BE2C (cell line): ENCODE measurements at regions not wholly inside any gene's neighbourhood (a gene's known extent, or its start where the extent isn't known, plus 50 kb on each side); places are given as distances from the start of the nearest gene placed in this dataset.
"Not testable (repeated sequence)": the region's sequence is repeated elsewhere in the genome, so short reads cannot be mapped to it uniquely, and the experiment has no call there.

ENCODE experiments used
- DNase-seq: peaks from one replicate; pipeline ENCODE4 v3.0.0-alpha.2; 2020
- H3K27me3 ChIP-seq: fragments of 250-450 bp; sonication (Bioruptor Pico); 2 replicates; pipeline ENCODE4 v1.5.1; 2020; ENCODE audit warnings: mild to moderate bottlenecking
- H3K36me3 ChIP-seq: fragments of 250-450 bp; sonication (Bioruptor Pico); 2 replicates; pipeline ENCODE4 v1.5.1; 2020; ENCODE audit warnings: mild to moderate bottlenecking
- H3K4me1 ChIP-seq: fragments of 250-450 bp; sonication (Bioruptor Pico); 2 replicates; pipeline ENCODE4 v1.5.1; 2020
- H3K4me3 ChIP-seq: 2 replicates; pipeline ENCODE4 v1.5.1; 2011; ENCODE audit warnings: low read depth, low read length
- H3K9me3 ChIP-seq: fragments of 250-450 bp; sonication (Bioruptor Pico); 2 replicates; pipeline ENCODE4 v1.5.1; 2020
- TF ChIP-seq, protein P1 (sequence below): IDR thresholded peaks from 2 replicates; pipeline ENCODE4 v1.5.1; 2012; ENCODE audit warnings: mild to moderate bottlenecking, low read depth, low read length

- Histone ChIP-seq H3K36me3 (no peaks in the 10 kb centered on the region), H3K27me3 (no peaks in the 10 kb centered on the region), H3K9me3 (no peaks in the 10 kb centered on the region), H3K4me1 (peaks cover 12% of the 10 kb centered on the region), H3K4me3 (no peak overlapping the region)
- no peak for DNase-seq
- TF ChIP-seq, protein P1, sequence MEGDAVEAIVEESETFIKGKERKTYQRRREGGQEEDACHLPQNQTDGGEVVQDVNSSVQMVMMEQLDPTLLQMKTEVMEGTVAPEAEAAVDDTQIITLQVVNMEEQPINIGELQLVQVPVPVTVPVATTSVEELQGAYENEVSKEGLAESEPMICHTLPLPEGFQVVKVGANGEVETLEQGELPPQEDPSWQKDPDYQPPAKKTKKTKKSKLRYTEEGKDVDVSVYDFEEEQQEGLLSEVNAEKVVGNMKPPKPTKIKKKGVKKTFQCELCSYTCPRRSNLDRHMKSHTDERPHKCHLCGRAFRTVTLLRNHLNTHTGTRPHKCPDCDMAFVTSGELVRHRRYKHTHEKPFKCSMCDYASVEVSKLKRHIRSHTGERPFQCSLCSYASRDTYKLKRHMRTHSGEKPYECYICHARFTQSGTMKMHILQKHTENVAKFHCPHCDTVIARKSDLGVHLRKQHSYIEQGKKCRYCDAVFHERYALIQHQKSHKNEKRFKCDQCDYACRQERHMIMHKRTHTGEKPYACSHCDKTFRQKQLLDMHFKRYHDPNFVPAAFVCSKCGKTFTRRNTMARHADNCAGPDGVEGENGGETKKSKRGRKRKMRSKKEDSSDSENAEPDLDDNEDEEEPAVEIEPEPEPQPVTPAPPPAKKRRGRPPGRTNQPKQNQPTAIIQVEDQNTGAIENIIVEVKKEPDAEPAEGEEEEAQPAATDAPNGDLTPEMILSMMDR, result no peak
Measured at GRCh38 chr12:107511292-107511691, 174.3 kb upstream of the PWP1 start.

DNA sequence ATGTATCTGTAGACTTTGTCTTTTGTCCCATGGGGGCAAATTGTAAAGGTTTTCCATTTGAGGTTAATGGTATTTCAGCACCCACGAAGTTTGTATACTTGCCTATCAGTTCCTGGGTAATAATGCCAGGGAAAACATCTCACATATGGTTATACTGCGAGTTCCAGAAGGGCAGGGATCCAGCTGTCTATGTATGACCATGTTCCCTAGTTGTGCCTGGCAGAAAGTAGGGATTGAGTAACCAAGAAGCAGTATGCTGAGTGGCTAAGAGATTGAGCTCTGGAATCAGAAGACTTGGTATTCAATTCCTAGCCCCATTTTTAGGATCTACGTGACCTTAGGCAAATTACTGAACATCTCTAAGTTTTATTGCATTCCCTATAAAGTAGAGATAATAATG is 173.2 kb upstream of the PWP1 start:
- H3K4me3 ChIP-seq, result no peak overlapping the region
- TF ChIP-seq, protein P1, result no peak
- no peak for DNase-seq
- no peaks in the 10 kb centered on the region for H3K9me3 ChIP-seq
- H3K4me1 ChIP-seq, result peaks cover 12% of the 10 kb centered on the region
- no peaks in the 10 kb centered on the region for H3K36me3 ChIP-seq
- H3K27me3 ChIP-seq, result no peaks in the 10 kb centered on the region

- no peaks in the 10 kb centered on the region for H3K27me3 ChIP-seq
- H3K4me1 ChIP-seq, result peaks cover 12% of the 10 kb centered on the region
- H3K4me3 ChIP-seq, result no peak overlapping the region
- TF ChIP-seq, protein P1, result no peak
- no peaks in the 10 kb centered on the region for H3K9me3 ChIP-seq
- no peaks in the 10 kb centered on the region for H3K36me3 ChIP-seq
- DNase-seq, result no peak
Measured at GRCh38 chr12:107513184-107513583, 172.4 kb upstream of the PWP1 start.

GRCh38 chr12:107513636-107514400 is 171.8 kb upstream of the PWP1 start:
- Histone ChIP-seq H3K4me3 (no peak overlapping the region), H3K36me3 (no peaks in the 10 kb centered on the region), H3K27me3 (no peaks in the 10 kb centered on the region), H3K9me3 (no peaks in the 10 kb centered on the region), H3K4me1 (peaks cover 12% of the 10 kb centered on the region)
- no peak for DNase-seq
- TF ChIP-seq, protein P1, result no peak

DNA sequence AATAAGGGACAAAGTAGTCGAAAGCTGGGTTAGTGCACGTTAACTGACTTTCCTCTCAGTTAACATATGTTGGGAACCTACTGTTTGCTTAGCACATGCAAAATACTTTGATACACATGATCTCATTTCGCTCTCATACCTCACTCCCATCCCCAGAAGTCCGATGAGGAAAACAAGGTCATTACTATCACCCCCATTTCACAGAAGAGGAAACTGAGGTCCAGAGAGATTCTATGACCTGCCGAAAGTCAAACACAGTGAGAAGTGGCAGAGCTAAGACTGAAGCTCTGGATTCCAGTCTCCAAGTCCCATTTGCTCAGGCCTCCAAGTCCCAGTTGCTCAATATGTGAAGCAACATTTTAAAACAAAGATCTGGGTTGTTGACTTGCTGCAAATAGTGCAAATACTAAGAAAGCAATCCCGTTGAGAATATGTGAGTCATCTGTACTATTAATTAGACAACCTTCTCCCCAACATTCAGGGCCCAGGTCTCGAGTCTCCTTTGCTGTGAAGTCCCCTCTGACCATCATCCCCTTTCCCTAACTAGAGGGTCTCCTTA is 170.6 kb upstream of the PWP1 start:
- Histone ChIP-seq H3K27me3 (no peaks in the 10 kb centered on the region; the same call in 1 of the 2 replicates), H3K36me3 (no peaks in the 10 kb centered on the region), H3K9me3 (no peaks in the 10 kb centered on the region), H3K4me3 (no peak overlapping the region), H3K4me1 (peaks cover 10% of the 10 kb centered on the region)
- TF ChIP-seq, protein P1, result no peak
- no peak for DNase-seq

DNA sequence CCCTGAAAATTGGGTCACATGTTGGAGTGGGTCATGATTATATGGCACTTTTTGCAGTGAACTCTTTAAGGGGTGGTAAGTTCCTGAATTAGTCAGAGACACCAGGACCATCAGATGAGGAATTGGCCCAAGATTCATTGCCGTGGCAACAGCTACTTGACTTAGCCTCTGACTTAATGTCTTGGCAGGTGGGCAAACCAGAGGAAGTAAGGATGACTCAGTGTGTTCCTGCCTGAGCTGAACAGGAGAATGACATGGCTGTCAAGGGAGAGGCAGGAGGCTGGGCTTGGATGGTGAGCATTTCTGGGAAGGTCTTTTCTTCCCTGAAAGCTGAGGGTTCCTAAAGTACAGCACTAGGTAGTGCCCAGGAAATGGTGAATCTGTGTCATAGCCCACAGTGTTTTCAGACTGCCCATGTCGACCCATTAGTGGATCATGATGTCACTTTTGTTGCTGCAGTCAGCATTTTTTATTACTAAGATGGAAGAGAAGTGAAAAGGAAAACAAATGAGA is 170.1 kb upstream of the PWP1 start:
- no peak for DNase-seq
- Histone ChIP-seq H3K4me1 (peaks cover 9% of the 10 kb centered on the region), H3K36me3 (no peaks in the 10 kb centered on the region), H3K9me3 (no peaks in the 10 kb centered on the region), H3K27me3 (no peaks in the 10 kb centered on the region; the same call in 1 of the 2 replicates), H3K4me3 (no peak overlapping the region)
- TF ChIP-seq, protein P1, result no peak

GRCh38 chr12:107517816-107518215 is 167.8 kb upstream of the PWP1 start:
- not testable (repeated sequence) for DNase-seq, H3K9me3 ChIP-seq

More at GRCh38 chr12:107517816-107518215, 167.8 kb upstream of the PWP1 start:
- not testable (repeated sequence) for H3K4me3 ChIP-seq, H3K4me1 ChIP-seq, H3K27me3 ChIP-seq, H3K36me3 ChIP-seq
